H9 (cell line): ENCODE measurements at regions not wholly inside any gene's neighbourhood (a gene's known extent, or its start where the extent isn't known, plus 50 kb on each side); places are given as distances from the start of the nearest gene placed in this dataset.

Experiments
- DNase-seq: peaks from one replicate; pipeline ENCODE4 v3.0.0-alpha.2; 2017
- H2AFZ ChIP-seq: one replicate; pipeline ENCODE4 v1.6.1; 2013; ENCODE audit warnings: mild to moderate bottlenecking, low read length, control low read depth, moderate library complexity
- H2AK5ac ChIP-seq: 2 replicates; pipeline ENCODE4 v1.6.1; 2013; ENCODE audit warnings: low read length, control low read depth, mixed read lengths; ENCODE audit not compliant: insufficient read length
- H2BK120ac ChIP-seq: one replicate; pipeline ENCODE4 v1.6.1; 2013; ENCODE audit warnings: low read depth, mild to moderate bottlenecking, low read length, control low read depth, inconsistent platforms; ENCODE audit not compliant: poor library complexity, severe bottlenecking
- H2BK12ac ChIP-seq: 2 replicates; pipeline ENCODE4 v1.6.1; 2013; ENCODE audit warnings: low read length, control low read depth, mixed read lengths, low read depth; ENCODE audit not compliant: insufficient read length
- H2BK15ac ChIP-seq: 2 replicates; pipeline ENCODE4 v1.6.1; 2013; ENCODE audit warnings: low read depth, low read length, control low read depth
- H2BK20ac ChIP-seq: one replicate; pipeline ENCODE4 v1.6.1; 2013; ENCODE audit warnings: low read depth, mild to moderate bottlenecking, low read length, control low read depth, inconsistent platforms; ENCODE audit not compliant: poor library complexity, severe bottlenecking
- H2BK5ac ChIP-seq: 2 replicates; pipeline ENCODE4 v1.6.1; 2013; ENCODE audit warnings: low read length, control low read depth, mixed read lengths; ENCODE audit not compliant: insufficient read length
- H3K14ac ChIP-seq: 2 replicates; pipeline ENCODE4 v1.6.1; 2013; ENCODE audit warnings: low read length, control low read depth; ENCODE audit not compliant: insufficient read depth
- H3K18ac ChIP-seq: 2 replicates; pipeline ENCODE4 v1.6.1; 2013; ENCODE audit warnings: low read depth, mild to moderate bottlenecking, mixed read lengths, low read length, control low read depth; ENCODE audit not compliant: insufficient read length
- H3K23ac ChIP-seq: 2 replicates; pipeline ENCODE4 v1.6.1; 2013; ENCODE audit warnings: low read length, control low read depth, mixed read lengths, low read depth; ENCODE audit not compliant: insufficient read length
- H3K23me2 ChIP-seq: 2 replicates; pipeline ENCODE4 v1.6.1; 2013; ENCODE audit warnings: low read depth, mild to moderate bottlenecking, mixed read lengths, low read length, control low read depth; ENCODE audit not compliant: insufficient read length, poor library complexity, severe bottlenecking
- H3K27ac ChIP-seq: 2 replicates; pipeline ENCODE4 v1.5.1; 2013; ENCODE audit warnings: low read length, control low read depth, mixed read lengths, low read depth; ENCODE audit not compliant: insufficient read length
- H3K27me3 ChIP-seq: 2 replicates; pipeline ENCODE4 v1.6.1; 2013; ENCODE audit warnings: low read length, control low read depth, inconsistent platforms; ENCODE audit not compliant: insufficient read depth
- H3K4ac ChIP-seq: 2 replicates; pipeline ENCODE4 v1.6.1; 2013; ENCODE audit warnings: low read depth, mild to moderate bottlenecking, control low read depth, inconsistent platforms, low read length, moderate library complexity
- H3K4me1 ChIP-seq: 2 replicates; pipeline ENCODE4 v1.6.1; 2013; ENCODE audit warnings: low read length, control low read depth, inconsistent platforms; ENCODE audit not compliant: insufficient read depth
- H3K4me2 ChIP-seq: 2 replicates; pipeline ENCODE4 v1.6.1; 2013; ENCODE audit warnings: low read length, control low read depth, mixed read lengths; ENCODE audit not compliant: insufficient read length, insufficient read depth
- H3K56ac ChIP-seq: 2 replicates; pipeline ENCODE4 v1.6.1; 2013; ENCODE audit warnings: low read depth, mild to moderate bottlenecking, mixed read lengths, low read length, control low read depth; ENCODE audit not compliant: insufficient read length
- H3K79me1 ChIP-seq: 2 replicates; pipeline ENCODE4 v1.6.1; 2013; ENCODE audit warnings: low read depth, mild to moderate bottlenecking, moderate library complexity, low read length, control low read depth, inconsistent platforms; ENCODE audit not compliant: insufficient read depth, poor library complexity, severe bottlenecking
- H3K79me2 ChIP-seq: 2 replicates; pipeline ENCODE4 v1.6.1; 2013; ENCODE audit warnings: low read length, control low read depth, inconsistent platforms; ENCODE audit not compliant: insufficient read depth
- H3K9ac ChIP-seq: 2 replicates; pipeline ENCODE4 v1.6.1; 2013; ENCODE audit warnings: low read length, control low read depth, mixed read lengths; ENCODE audit not compliant: insufficient read length; ENCODE audit errors: extremely low read depth
- H3K9me3 ChIP-seq: one replicate; pipeline ENCODE4 v1.6.1; 2013; ENCODE audit warnings: low read depth, low read length, inconsistent platforms; ENCODE audit not compliant: control insufficient read depth
- H3T11ph ChIP-seq: one replicate; pipeline ENCODE4 v1.6.1; 2013; ENCODE audit warnings: mild to moderate bottlenecking, low read length, control low read depth, inconsistent platforms
- H4K20me1 ChIP-seq: one replicate; pipeline ENCODE4 v1.6.1; 2013; ENCODE audit not compliant: control insufficient read depth, insufficient read length, insufficient read depth
- H4K5ac ChIP-seq: 2 replicates; pipeline ENCODE4 v1.6.1; 2013; ENCODE audit warnings: low read depth, mild to moderate bottlenecking, mixed read lengths, low read length, control low read depth; ENCODE audit not compliant: insufficient read length
- H4K8ac ChIP-seq: replicated peaks from 2 replicates; pipeline ENCODE4 v1.6.1; 2013; ENCODE audit warnings: low read length, control low read depth, mixed read lengths, low read depth; ENCODE audit not compliant: insufficient read length
- H4K91ac ChIP-seq: 2 replicates; pipeline ENCODE4 v1.6.1; 2013; ENCODE audit warnings: low read depth, mild to moderate bottlenecking, moderate library complexity, mixed read lengths, low read length, control low read depth; ENCODE audit not compliant: insufficient read length
- H3K27ac Mint-ChIP-seq, 3 experiments: 2 replicates in 2 of 3; 3 replicates in 1 of 3; pipeline ENCODE4 v1.8.0; 2020 to 2021; ENCODE audit warnings: mixed read lengths in 3 of 3, mild to moderate bottlenecking in 1 of 3, moderate library complexity in 1 of 3
- H3K27me3 Mint-ChIP-seq: 2 replicates; pipeline ENCODE4 v1.8.0; 2021; ENCODE audit warnings: low read depth, mild to moderate bottlenecking, moderate library complexity, mixed read lengths
- H3K36me3 Mint-ChIP-seq, 3 experiments: 2 replicates in 2 of 3; 3 replicates in 1 of 3; pipeline ENCODE4 v1.8.0; 2020 to 2021; ENCODE audit warnings: low read depth in 3 of 3, mixed read lengths in 3 of 3; ENCODE audit not compliant: insufficient read depth in 1 of 3
- H3K4me1 Mint-ChIP-seq, 2 experiments: 2 replicates each; pipeline ENCODE4 v1.8.0; 2020; ENCODE audit warnings: mixed read lengths in 2 of 2
- H3K4me3 Mint-ChIP-seq, 2 experiments: 2 replicates in 1 of 2; 3 replicates in 1 of 2; pipeline ENCODE4 v1.8.0; 2020 to 2021; ENCODE audit warnings: mild to moderate bottlenecking in 2 of 2, mixed read lengths in 2 of 2, moderate library complexity in 1 of 2
- H3K9me3 Mint-ChIP-seq, 2 experiments: 2 replicates in 1 of 2; 3 replicates in 1 of 2; pipeline ENCODE4 v1.8.0; 2020; ENCODE audit warnings: mild to moderate bottlenecking in 2 of 2, mixed read lengths in 2 of 2, moderate library complexity in 1 of 2
- WGBS: extraction: QIAGEN DNeasy Blood & Tissue Kit; methylation state at CpG from one replicate; pipeline ENCODE4 v1.1.7; 2013; ENCODE audit warnings: missing lambda C conversion rate, low lambda C conversion rate, mixed read lengths; ENCODE audit not compliant: insufficient read length; ENCODE audit errors: extremely low coverage; 5-methylcytosine and 5-hydroxymethylcytosine counted together
- TF ChIP-seq, protein P1 (sequence below): fragments of 200-600 bp; sonication (generic); conservative IDR thresholded peaks from 3 replicates; pipeline ENCODE4 v1.8.0; 2021; ENCODE audit warnings: antibody characterized with exemption, mild to moderate bottlenecking

DNA sequence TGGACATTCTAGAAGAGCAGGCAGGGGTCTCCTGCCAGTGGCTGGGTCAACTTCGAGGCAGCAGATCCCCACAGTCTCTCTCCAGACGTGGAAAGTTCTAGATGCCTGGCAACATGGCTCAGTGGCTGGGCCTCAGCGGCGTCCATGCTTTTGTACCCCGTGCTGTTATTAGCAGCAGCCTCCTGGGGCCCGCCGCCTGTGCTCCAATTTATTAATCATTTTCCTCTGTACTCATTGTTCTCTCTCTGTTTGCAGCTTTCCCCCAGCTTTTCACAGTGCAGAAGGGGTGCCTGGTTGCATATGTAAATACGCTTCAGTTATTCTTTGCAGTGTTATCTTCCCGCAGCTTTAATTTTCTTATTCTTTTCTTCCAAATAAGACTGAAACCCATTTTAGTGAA lies 515.1 kb downstream of the TBC1D22A start:
- Mint-ChIP-seq H3K4me1 (no peaks in the 10 kb centered on the region), H3K27ac (no peak overlapping the region), H3K4me3 (no peak overlapping the region), H3K9me3 (peaks cover 73 to 95% of the 10 kb centered on the region in 2 experiments), H3K36me3 (peaks cover 13 to 34% (median 27%) of the 10 kb centered on the region in 3 experiments; a peak in 5 of 7 replicates), H3K27me3 (peaks cover 4% of the 10 kb centered on the region)
- no peak for DNase-seq
- Histone ChIP-seq H2BK5ac (no peak overlapping the region), H3K23me2 (no peaks in the 10 kb centered on the region), H3K4me2 (no peak overlapping the region), H4K8ac (no peak overlapping the region), H3K18ac (no peak overlapping the region), H3K79me1 (no peaks in the 10 kb centered on the region), H2AFZ (no peak overlapping the region), H3T11ph (no peak overlapping the region), H3K9ac (no peak overlapping the region), H2BK12ac (no peak overlapping the region), H3K79me2 (no peaks in the 10 kb centered on the region), H3K56ac (no peak overlapping the region), H3K4ac (no peak overlapping the region), H3K23ac (no peak overlapping the region), H3K27ac (no peak overlapping the region), H2AK5ac (no peak overlapping the region), H2BK15ac (no peak overlapping the region), H4K91ac (no peak overlapping the region), H4K20me1 (no peaks in the 10 kb centered on the region), H3K27me3 (no peaks in the 10 kb centered on the region; the same call in 1 of the 2 replicates), H3K4me1 (no peaks in the 10 kb centered on the region), H4K5ac (no peak overlapping the region), H3K9me3 (peaks cover 88% of the 10 kb centered on the region), H3K14ac (no peak overlapping the region), H2BK20ac (no peak overlapping the region), H2BK120ac (no peak overlapping the region)
- no CpG with 5 or more reads among the region's 9 CpGs for WGBS
- TF ChIP-seq, protein P1, sequence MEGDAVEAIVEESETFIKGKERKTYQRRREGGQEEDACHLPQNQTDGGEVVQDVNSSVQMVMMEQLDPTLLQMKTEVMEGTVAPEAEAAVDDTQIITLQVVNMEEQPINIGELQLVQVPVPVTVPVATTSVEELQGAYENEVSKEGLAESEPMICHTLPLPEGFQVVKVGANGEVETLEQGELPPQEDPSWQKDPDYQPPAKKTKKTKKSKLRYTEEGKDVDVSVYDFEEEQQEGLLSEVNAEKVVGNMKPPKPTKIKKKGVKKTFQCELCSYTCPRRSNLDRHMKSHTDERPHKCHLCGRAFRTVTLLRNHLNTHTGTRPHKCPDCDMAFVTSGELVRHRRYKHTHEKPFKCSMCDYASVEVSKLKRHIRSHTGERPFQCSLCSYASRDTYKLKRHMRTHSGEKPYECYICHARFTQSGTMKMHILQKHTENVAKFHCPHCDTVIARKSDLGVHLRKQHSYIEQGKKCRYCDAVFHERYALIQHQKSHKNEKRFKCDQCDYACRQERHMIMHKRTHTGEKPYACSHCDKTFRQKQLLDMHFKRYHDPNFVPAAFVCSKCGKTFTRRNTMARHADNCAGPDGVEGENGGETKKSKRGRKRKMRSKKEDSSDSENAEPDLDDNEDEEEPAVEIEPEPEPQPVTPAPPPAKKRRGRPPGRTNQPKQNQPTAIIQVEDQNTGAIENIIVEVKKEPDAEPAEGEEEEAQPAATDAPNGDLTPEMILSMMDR: no peak
